ENCODE measurements at regions not wholly inside any gene's neighbourhood (a gene's known extent, or its start where the extent isn't known, plus 50 kb on each side); places are given as distances from the start of the nearest gene placed in this dataset.

GRCh38 chr7:17709599-17709998, 230.7 kb downstream of the SNX13 start:
- DNase-seq (ENCODE audit: low spot score), result no peak
- TF ChIP-seq EZH2phosphoT487 (IDR thresholded peaks at IDR 0.05; ENCODE audit: borderline replicate concordance, low read depth, low read length), result no peak
- no peak for TF ChIP-seq CTCF (conservative IDR thresholded peaks at IDR 0.05; ENCODE audit: low read length)
- H3K9me2 ChIP-seq (ENCODE audit: insufficient read depth, low read length), result no peaks in the 10 kb centered on the region

GRCh38 chr7:17710312-17710711, 230.0 kb downstream of the SNX13 start:
- BruUV-seq (replicated peaks), result no TSS peak

More at GRCh38 chr7:17709599-17709998, 230.7 kb downstream of the SNX13 start:
- H3K4me1 ChIP-seq (ENCODE audit: insufficient read depth, low read length, poor library complexity, severe bottlenecking), result no peaks in the 10 kb centered on the region
- intact Hi-C loops (cut with micrococcal nuclease; ENCODE audit: unreplicated experiment), result loop anchor here (5.0 to 10.0 kb wide), 2 partner anchors 285 to 638 kb away; no protein-coding TSS in a partner anchor
- H3K4me2 ChIP-seq (ENCODE audit: low read length), result no peak overlapping the region
- no peak overlapping the region for H2AFZ ChIP-seq (ENCODE audit: low read length)
- POLR2A ChIA-PET, result interaction anchor here (0.7 kb wide), 1 partner anchor 637 kb away, joined by 4 read pairs; no protein-coding TSS in a partner anchor
- no peaks in the 10 kb centered on the region for H3K36me3 ChIP-seq (ENCODE audit: insufficient read depth, low read length)
- H3K27ac ChIP-seq (ENCODE audit: low read depth, low read length, poor library complexity, severe bottlenecking), result no peak overlapping the region
- no peak overlapping the region for H3K4me3 ChIP-seq (ENCODE audit: low read depth, low read length, poor library complexity, severe bottlenecking)
- H3K9me3 ChIP-seq (ENCODE audit: low read length), result no peaks in the 10 kb centered on the region
- no peaks in the 10 kb centered on the region for H4K20me1 ChIP-seq (ENCODE audit: insufficient read depth, low read length)
- H3K79me2 ChIP-seq (ENCODE audit: insufficient read depth, low read depth, low read length), result no peaks in the 10 kb centered on the region
- BruUV-seq (replicated peaks), result no TSS peak
- CTCF ChIA-PET (ENCODE audit: unreplicated experiment), result no interaction called here

More at GRCh38 chr7:17710312-17710711, 230.0 kb downstream of the SNX13 start:
- H4K20me1 ChIP-seq (ENCODE audit: insufficient read depth, low read length), result no peaks in the 10 kb centered on the region
- no peak for DNase-seq (ENCODE audit: low spot score)
- H3K4me1 ChIP-seq (ENCODE audit: insufficient read depth, low read length, poor library complexity, severe bottlenecking), result no peaks in the 10 kb centered on the region
- H3K79me2 ChIP-seq (ENCODE audit: insufficient read depth, low read depth, low read length), result no peaks in the 10 kb centered on the region
- H3K4me3 ChIP-seq (ENCODE audit: low read depth, low read length, poor library complexity, severe bottlenecking), result no peak overlapping the region
- H3K27ac ChIP-seq (ENCODE audit: low read depth, low read length, poor library complexity, severe bottlenecking), result no peak overlapping the region
- no peaks in the 10 kb centered on the region for H3K9me3 ChIP-seq (ENCODE audit: low read length)
- ChIA-PET POLR2A (interaction anchor here (0.5 kb wide), 1 partner anchor 55 kb away, joined by 3 read pairs; no protein-coding TSS in a partner anchor), CTCF (ENCODE audit: unreplicated experiment) (no interaction called here)
- H3K4me2 ChIP-seq (ENCODE audit: low read length), result no peak overlapping the region
- no peaks in the 10 kb centered on the region for H3K36me3 ChIP-seq (ENCODE audit: insufficient read depth, low read length)
- no peaks in the 10 kb centered on the region for H3K9me2 ChIP-seq (ENCODE audit: insufficient read depth, low read length)
- TF ChIP-seq CTCF (conservative IDR thresholded peaks at IDR 0.05; ENCODE audit: low read length), result no peak
- TF ChIP-seq EZH2phosphoT487 (IDR thresholded peaks at IDR 0.05; ENCODE audit: borderline replicate concordance, low read depth, low read length), result no peak
- intact Hi-C loops (cut with micrococcal nuclease; ENCODE audit: unreplicated experiment), result no loop called here
- H2AFZ ChIP-seq (ENCODE audit: low read length), result no peak overlapping the region

All from OCI-LY7 (cell line).